GM12892 (cell line): ENCODE measurements at regions not wholly inside any gene's neighbourhood (a gene's known extent, or its start where the extent isn't known, plus 50 kb on each side); places are given as distances from the start of the nearest gene placed in this dataset.

ENCODE experiments used
- POLR2A ChIP-seq: IDR thresholded peaks from 2 replicates; pipeline ENCODE4 v1.6.1; 2011; ENCODE audit warnings: low read depth, low read length, control low read depth
- POLR2AphosphoS5 ChIP-seq: IDR thresholded peaks from 2 replicates; pipeline ENCODE4 v1.6.1; 2011; ENCODE audit warnings: low read depth, low read length, control low read depth
- TAF1 ChIP-seq: IDR thresholded peaks from 2 replicates; pipeline ENCODE4 v1.6.1; 2011; ENCODE audit warnings: low read depth, mild to moderate bottlenecking, control low read depth, low read length, borderline replicate concordance

GRCh38 chr6:830667-831327 is 137.9 kb upstream of the EXOC2 start:
- TF ChIP-seq POLR2A (no peak), POLR2AphosphoS5 (no peak), TAF1 (no peak)
